K562 (cell line): ENCODE measurements at regions not wholly inside any gene's neighbourhood (a gene's known extent, or its start where the extent isn't known, plus 50 kb on each side); places are given as distances from the start of the nearest gene placed in this dataset.

Experiments used
- ATAC-seq: fragments of 200-7000 bp; cut with Tn5 transposase; 3 replicates; pipeline ENCODE4 v1.9.1; 2020; ENCODE audit warnings: moderate library complexity
- BruUV-seq: library from RNA; stranded (reverse); fragments of 400-500 nt; replicated peaks from 2 replicates; lab custom pipeline; 2021; lab: Mats Ljungman, UMichigan
- CTCF ChIA-PET: fragments of 300-600 bp; formaldehyde crosslinking; extraction: SDS; loops from one replicate; lab custom pipeline; 2021; ENCODE audit warnings: low intra/inter-chr PET ratio; lab: Yijun Ruan, JAX
- POLR2A ChIA-PET: fragments of 300-600, 350-650 bp; sonication (Branson Sonifier 250); formaldehyde crosslinking; extraction: SDS; loops from one replicate; lab custom pipeline; 2021; ENCODE audit warnings: antibody characterized with exemption, inconsistent platforms; lab: Yijun Ruan, JAX
- DNase-seq, 4 experiments: peaks; one replicate each; pipeline versions ENCODE4 v3.0.0 to v3.0.0-alpha.2; 2011 to 2018; ENCODE audit warnings: low spot score in 3 of 4, mixed read lengths in 3 of 4; ENCODE audit errors: extremely low read depth in 1 of 4
- FAIRE-seq: peaks from 2 replicates; lab custom pipeline; 2011; peaks lifted over from hg19 to GRCh38; lab: Jason Lieb, UNC
- H2AFZ ChIP-seq: 2 replicates; pipeline ENCODE4 v1.6.0; 2011; ENCODE audit warnings: low read depth, low read length, control low read depth, inconsistent platforms
- H3K27ac ChIP-seq: fragments of 200-600 bp; 3 replicates; pipeline ENCODE4 v1.8.0; 2011; ENCODE audit warnings: low read depth, mild to moderate bottlenecking, control low read depth, inconsistent platforms, low read length, moderate library complexity, mixed read lengths; ENCODE audit errors: extremely low read depth
- H3K27me3 ChIP-seq, 2 experiments: fragments of 300-600 bp in 1 of 2; 2 replicates in 1 of 2; 3 replicates in 1 of 2; pipeline versions ENCODE4 v1.6.0 to v1.8.0; 2011; ENCODE audit warnings: inconsistent platforms in 2 of 2, low read length in 2 of 2, mild to moderate bottlenecking in 1 of 2, mixed read lengths in 1 of 2, moderate library complexity in 1 of 2; ENCODE audit not compliant: control insufficient read depth in 2 of 2, insufficient read depth in 2 of 2
- H3K36me3 ChIP-seq: fragments of 300-600 bp; 3 replicates; pipeline ENCODE4 v1.8.0; 2011; ENCODE audit warnings: mild to moderate bottlenecking, low read length, inconsistent platforms; ENCODE audit not compliant: control insufficient read depth, insufficient read depth
- H3K4me1 ChIP-seq, 2 experiments: fragments of 200-600 bp in 1 of 2; replicated peaks in 1 of 2; 2 replicates in 1 of 2; 3 replicates in 1 of 2; pipeline versions ENCODE4 v1.5.1 to v1.8.0; 2011; ENCODE audit warnings: inconsistent platforms in 2 of 2, low read length in 2 of 2, mild to moderate bottlenecking in 1 of 2, mixed read lengths in 1 of 2, moderate library complexity in 1 of 2; ENCODE audit not compliant: control insufficient read depth in 2 of 2, insufficient read depth in 2 of 2
- H3K4me2 ChIP-seq: 2 replicates; pipeline ENCODE4 v1.6.1; 2011; ENCODE audit warnings: low read length, control low read depth, inconsistent platforms, mixed read lengths; ENCODE audit not compliant: insufficient read depth
- H3K4me3 ChIP-seq: fragments of 200-600 bp; sonication (generic), shearing (Covaris generic); 2 replicates; pipeline ENCODE4 v1.5.1; 2016; ENCODE audit warnings: control low read depth, inconsistent platforms
- H3K79me2 ChIP-seq: fragments of 200-600 bp; 3 replicates; pipeline ENCODE4 v1.8.0; 2011; ENCODE audit warnings: low read length, inconsistent platforms; ENCODE audit not compliant: control insufficient read depth, insufficient read depth
- H3K9ac ChIP-seq, 2 experiments: 2 replicates each; pipeline versions ENCODE4 v1.6.0 to v1.6.1; 2011; ENCODE audit warnings: low read depth in 2 of 2, low read length in 2 of 2, control low read depth in 1 of 2, inconsistent platforms in 1 of 2, mild to moderate bottlenecking in 1 of 2, mixed read lengths in 1 of 2; ENCODE audit not compliant: insufficient read depth in 1 of 2
- H3K9me1 ChIP-seq: one replicate; pipeline ENCODE4 v1.6.0; 2011; ENCODE audit warnings: inconsistent platforms, mild to moderate bottlenecking, low read length, moderate library complexity; ENCODE audit not compliant: control insufficient read depth, insufficient read depth
- H3K9me3 ChIP-seq: replicated peaks from 2 replicates; pipeline ENCODE4 v1.5.1; 2011; ENCODE audit warnings: low read depth, low read length, inconsistent platforms; ENCODE audit not compliant: control insufficient read depth, insufficient read depth
- H4K20me1 ChIP-seq: replicated peaks from 2 replicates; pipeline ENCODE4 v1.6.1; 2011; ENCODE audit warnings: low read length, inconsistent platforms, mixed read lengths; ENCODE audit not compliant: control insufficient read depth, insufficient read depth
- CTCF ChIP-seq, 3 experiments: IDR thresholded peaks in 2 of 3; conservative IDR thresholded peaks in 1 of 3; 2 replicates each; pipeline ENCODE4 v1.5.1; 2011 to 2012; ENCODE audit warnings: low read length in 3 of 3, mild to moderate bottlenecking in 3 of 3, control low read depth in 2 of 3, improper control_type of control experiment in 1 of 3, inconsistent platforms in 1 of 3, low read depth in 1 of 3, mixed read lengths in 1 of 3, moderate library complexity in 1 of 3; ENCODE audit not compliant: insufficient read depth in 2 of 3
- LARP7 ChIP-seq: fragments of 450-650 bp; IDR thresholded peaks from 2 replicates; pipeline ENCODE4 v1.6.1; 2016
- PCBP1 ChIP-seq: fragments of 200-400 bp; formaldehyde crosslinking; IDR thresholded peaks from 2 replicates; pipeline ENCODE4 v1.6.1; 2018; ENCODE audit warnings: mild to moderate bottlenecking, low read depth, low read length; ENCODE audit not compliant: poor library complexity, severe bottlenecking
- SRSF3 ChIP-seq: fragments of 200-400 bp; formaldehyde crosslinking; IDR thresholded peaks from 2 replicates; pipeline ENCODE4 v1.6.1; 2016; ENCODE audit warnings: mild to moderate bottlenecking, low read length, moderate library complexity; ENCODE audit not compliant: insufficient read depth
- TSC22D4 ChIP-seq: fragments of 450-650 bp; IDR thresholded peaks from 2 replicates; pipeline ENCODE4 v1.6.1; 2016; ENCODE audit warnings: missing genetic modification characterization, missing biosample characterization, control low read depth
- ZNF274 ChIP-seq: IDR thresholded peaks from 2 replicates; pipeline ENCODE4 v1.6.1; 2011; ENCODE audit warnings: low read depth, mild to moderate bottlenecking, low read length, moderate library complexity, borderline replicate concordance
- ZNF277 ChIP-seq: fragments of 250-450 bp; sonication (Bioruptor Pico); IDR thresholded peaks from 2 replicates; pipeline ENCODE4 v1.8.0; 2022; ENCODE audit warnings: inconsistent platforms, mild to moderate bottlenecking, moderate library complexity, borderline replicate concordance
- WGBS: fragments of 100-300 bp; shearing (Covaris generic); methylation state at CpG from one replicate; pipeline ENCODE4 v1.1.6; 2016; ENCODE audit warnings: low coverage, mixed read lengths; ENCODE audit not compliant: insufficient coverage; ENCODE audit errors: missing lambda C conversion rate; 5-methylcytosine and 5-hydroxymethylcytosine counted together
- in situ Hi-C: fragments of 300-500 bp; cut with MboI; formaldehyde crosslinking; loops from 4 replicates; pipeline ENCODE4 v1.15.0; 2018; ENCODE audit warnings: inconsistent platforms, mixed read lengths
- intact Hi-C: fragments of 100-400 bp; cut with micrococcal nuclease; formaldehyde crosslinking; loops from 2 replicates; pipeline ENCODE4 v1.14.2; 2022
- TF ChIP-seq, protein P1 (sequence below): fragments of 450-650 bp; IDR thresholded peaks from 2 replicates; pipeline ENCODE4 v1.6.1; 2017; ENCODE audit warnings: antibody characterized with exemption, mild to moderate bottlenecking
- TF ChIP-seq, protein P2 (sequence below): fragments of 250-450 bp; sonication (Bioruptor Pico); IDR thresholded peaks from 2 replicates; pipeline ENCODE4 v1.5.0; 2021; ENCODE audit warnings: mild to moderate bottlenecking, moderate library complexity

GRCh38 chrX:66912417-66912816 is 273.5 kb upstream of the EDA2R start (continued):
- TF ChIP-seq ZNF277 (CRISPR knock-in tag): no peak
- TF ChIP-seq SRSF3: no peak
- TF ChIP-seq LARP7: no peak

GRCh38 chrX:66902081-66902480 is 263.2 kb upstream of the EDA2R start:
- Histone ChIP-seq H3K9me1 (no peaks in the 10 kb centered on the region), H3K27ac (no peak overlapping the region), H3K27me3 (no peaks in the 10 kb centered on the region), H3K36me3 (no peaks in the 10 kb centered on the region), H3K4me2 (no peak overlapping the region), H2AFZ (no peak overlapping the region), H3K79me2 (no peaks in the 10 kb centered on the region), H3K9me3 (no peaks in the 10 kb centered on the region), H3K4me3 (no peak overlapping the region), H3K4me1 (no peaks in the 10 kb centered on the region), H4K20me1 (no peaks in the 10 kb centered on the region), H3K9ac (no peak overlapping the region)
- BruUV-seq: no TSS peak
- intact Hi-C loops (no loop called here), in situ Hi-C loops (no loop called here)
- CTCF ChIA-PET: no interaction called here
- WGBS: 3% methylated on average over 4 of the region's 4 CpGs
- POLR2A ChIA-PET: no interaction called here
- DNase-seq: no peak
- no peak for FAIRE-seq
- TF ChIP-seq, protein P1, sequence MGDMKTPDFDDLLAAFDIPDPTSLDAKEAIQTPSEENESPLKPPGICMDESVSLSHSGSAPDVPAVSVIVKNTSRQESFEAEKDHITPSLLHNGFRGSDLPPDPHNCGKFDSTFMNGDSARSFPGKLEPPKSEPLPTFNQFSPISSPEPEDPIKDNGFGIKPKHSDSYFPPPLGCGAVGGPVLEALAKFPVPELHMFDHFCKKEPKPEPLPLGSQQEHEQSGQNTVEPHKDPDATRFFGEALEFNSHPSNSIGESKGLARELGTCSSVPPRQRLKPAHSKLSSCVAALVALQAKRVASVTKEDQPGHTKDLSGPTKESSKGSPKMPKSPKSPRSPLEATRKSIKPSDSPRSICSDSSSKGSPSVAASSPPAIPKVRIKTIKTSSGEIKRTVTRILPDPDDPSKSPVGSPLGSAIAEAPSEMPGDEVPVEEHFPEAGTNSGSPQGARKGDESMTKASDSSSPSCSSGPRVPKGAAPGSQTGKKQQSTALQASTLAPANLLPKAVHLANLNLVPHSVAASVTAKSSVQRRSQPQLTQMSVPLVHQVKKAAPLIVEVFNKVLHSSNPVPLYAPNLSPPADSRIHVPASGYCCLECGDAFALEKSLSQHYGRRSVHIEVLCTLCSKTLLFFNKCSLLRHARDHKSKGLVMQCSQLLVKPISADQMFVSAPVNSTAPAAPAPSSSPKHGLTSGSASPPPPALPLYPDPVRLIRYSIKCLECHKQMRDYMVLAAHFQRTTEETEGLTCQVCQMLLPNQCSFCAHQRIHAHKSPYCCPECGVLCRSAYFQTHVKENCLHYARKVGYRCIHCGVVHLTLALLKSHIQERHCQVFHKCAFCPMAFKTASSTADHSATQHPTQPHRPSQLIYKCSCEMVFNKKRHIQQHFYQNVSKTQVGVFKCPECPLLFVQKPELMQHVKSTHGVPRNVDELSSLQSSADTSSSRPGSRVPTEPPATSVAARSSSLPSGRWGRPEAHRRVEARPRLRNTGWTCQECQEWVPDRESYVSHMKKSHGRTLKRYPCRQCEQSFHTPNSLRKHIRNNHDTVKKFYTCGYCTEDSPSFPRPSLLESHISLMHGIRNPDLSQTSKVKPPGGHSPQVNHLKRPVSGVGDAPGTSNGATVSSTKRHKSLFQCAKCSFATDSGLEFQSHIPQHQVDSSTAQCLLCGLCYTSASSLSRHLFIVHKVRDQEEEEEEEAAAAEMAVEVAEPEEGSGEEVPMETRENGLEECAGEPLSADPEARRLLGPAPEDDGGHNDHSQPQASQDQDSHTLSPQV: no peak
- TF ChIP-seq, protein P2, sequence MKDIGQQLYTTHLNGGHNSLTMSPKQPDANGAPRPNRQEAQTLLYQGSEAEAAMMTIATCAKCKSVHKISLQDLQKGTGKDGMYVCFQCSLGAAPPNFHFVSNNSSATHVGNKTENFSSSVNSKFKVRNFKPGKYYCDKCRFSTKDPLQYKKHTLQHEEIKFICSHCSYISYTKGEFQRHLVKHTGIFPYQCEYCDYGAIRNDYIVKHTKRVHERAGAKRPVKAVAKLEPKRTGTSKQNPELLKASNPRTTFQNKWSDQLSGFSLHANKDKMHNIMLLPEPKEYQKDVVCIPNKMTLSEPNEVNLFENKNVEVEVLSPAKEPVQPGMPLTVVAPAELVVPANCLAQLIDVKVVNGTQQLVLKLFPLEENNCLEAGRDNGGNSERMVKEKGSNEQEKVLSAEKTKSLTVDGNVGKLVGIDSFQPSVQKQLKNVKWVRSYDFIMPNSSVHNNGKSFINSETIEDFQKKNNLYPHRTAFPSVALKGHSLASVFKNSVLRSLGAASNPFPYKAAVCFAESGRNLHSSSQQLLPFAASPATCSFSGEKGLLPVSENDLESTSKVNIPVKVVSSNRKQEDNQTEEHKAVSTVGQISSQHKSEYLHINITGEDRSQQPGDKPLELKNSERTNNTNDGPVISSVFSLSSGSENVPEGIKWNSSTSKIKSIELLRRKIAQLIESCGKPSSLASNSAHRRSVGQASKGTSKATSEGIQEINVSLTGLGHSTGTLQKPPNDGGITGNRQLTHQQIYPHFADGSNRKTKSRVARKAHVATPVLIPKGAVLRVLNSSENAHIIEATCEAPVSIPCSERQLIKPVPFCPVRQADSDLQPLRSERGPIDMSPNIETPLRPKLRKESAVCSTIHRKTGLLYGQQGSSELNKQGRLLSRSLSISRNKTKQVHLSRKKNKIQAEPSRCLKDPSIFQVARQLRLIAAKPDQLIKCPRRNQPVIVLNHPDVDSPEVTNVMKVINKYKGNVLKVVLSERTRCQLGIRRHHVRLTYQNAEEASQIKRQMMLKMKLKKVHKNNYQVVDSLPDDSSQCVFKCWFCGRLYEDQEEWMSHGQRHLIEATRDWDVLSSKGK (CRISPR knock-in tag): no peak
- TF ChIP-seq PCBP1 (no peak), CTCF (IDR thresholded peaks at IDR 0.05 in 2 of 3, conservative IDR thresholded peaks at IDR 0.05 in 1 of 3; ENCODE audit: insufficient read depth in 2 of 3, low read depth in 1 of 3, low read length in 3 of 3) (no peak), TSC22D4 (tag) (no peak), ZNF274 (no peak)
- TF ChIP-seq, all 486 proteins: peak for 0
- ATAC-seq: no peak
